Common myeloid progenitor, CD34-positive (primary cell): ENCODE measurements at regions not wholly inside any gene's neighbourhood (a gene's known extent, or its start where the extent isn't known, plus 50 kb on each side); places are given as distances from the start of the nearest gene placed in this dataset.

ENCODE experiments used
- CTCF ChIA-PET: fragments of 350-600 bp; sonication (Branson Sonifier 250); formaldehyde crosslinking; loops from one replicate; lab custom pipeline; 2021; ENCODE audit warnings: antibody characterized with exemption; lab: Charles Lee
- POLR2A ChIA-PET: fragments of 350-600 bp; sonication (Branson Sonifier 250); formaldehyde crosslinking; loops from one replicate; lab custom pipeline; 2021; ENCODE audit warnings: antibody characterized with exemption; lab: Charles Lee
- DNase-seq, 3 donors: peaks; one replicate each; pipeline versions ENCODE4 v3.0.0 to v3.0.0-alpha.2; 2013
- H3K27ac ChIP-seq, 2 experiments: 1 replicate in 1 of 2; 2 replicates in 1 of 2; pipeline ENCODE4 v1.7.0; 2013; ENCODE audit warnings: inconsistent platforms in 2 of 2, low read length in 2 of 2, mild to moderate bottlenecking in 2 of 2, low read depth in 1 of 2, moderate library complexity in 1 of 2; ENCODE audit not compliant: severe bottlenecking in 2 of 2, insufficient read depth in 1 of 2, poor library complexity in 1 of 2
- H3K27me3 ChIP-seq, 5 experiments: replicated peaks in 2 of 5; 1 replicate in 3 of 5; 2 replicates in 2 of 5; pipeline versions ENCODE4 v1.6.1 to v1.7.0; 2013; ENCODE audit warnings: low read length in 4 of 5, mild to moderate bottlenecking in 2 of 5, moderate library complexity in 2 of 5, inconsistent platforms in 1 of 5; ENCODE audit not compliant: insufficient read depth in 5 of 5, control insufficient read depth in 4 of 5
- H3K36me3 ChIP-seq, 4 experiments: 1 replicate in 2 of 4; 2 replicates in 2 of 4; pipeline versions ENCODE4 v1.6.1 to v1.7.0; 2013; ENCODE audit warnings: low read length in 3 of 4, control low read depth in 1 of 4, mild to moderate bottlenecking in 1 of 4; ENCODE audit not compliant: control insufficient read depth in 4 of 4, insufficient read depth in 4 of 4
- H3K4me1 ChIP-seq, 4 experiments: 1 replicate in 3 of 4; 2 replicates in 1 of 4; pipeline versions ENCODE4 v1.6.1 to v1.7.1; 2013; ENCODE audit warnings: low read length in 3 of 4, mild to moderate bottlenecking in 3 of 4, control low read depth in 1 of 4, inconsistent platforms in 1 of 4, moderate library complexity in 1 of 4; ENCODE audit not compliant: control insufficient read depth in 4 of 4, insufficient read depth in 4 of 4; ENCODE audit errors: control extremely low read depth in 1 of 4
- H3K4me3 ChIP-seq, 7 experiments: 1 replicate in 4 of 7; 2 replicates in 3 of 7; pipeline versions ENCODE4 v1.5.1 to v1.7.0; 2013; ENCODE audit warnings: mild to moderate bottlenecking in 7 of 7, low read length in 6 of 7, moderate library complexity in 6 of 7, inconsistent platforms in 2 of 7, low read depth in 2 of 7, control low read depth in 1 of 7; ENCODE audit not compliant: insufficient read depth in 4 of 7, control insufficient read depth in 1 of 7; ENCODE audit errors: extremely low read depth in 1 of 7
- H3K9me3 ChIP-seq, 5 experiments: 1 replicate in 4 of 5; 2 replicates in 1 of 5; pipeline versions ENCODE4 v1.6.1 to v1.7.1; 2013; ENCODE audit warnings: low read length in 4 of 5, mild to moderate bottlenecking in 2 of 5, inconsistent platforms in 1 of 5, low read depth in 1 of 5, moderate library complexity in 1 of 5; ENCODE audit not compliant: control insufficient read depth in 4 of 5, insufficient read depth in 2 of 5; ENCODE audit errors: control extremely low read depth in 1 of 5
- WGBS: methylation state at CpG from one replicate; pipeline ENCODE4 v1.1.5; 2013; ENCODE audit not compliant: insufficient coverage; 5-methylcytosine and 5-hydroxymethylcytosine counted together

- Histone ChIP-seq H3K4me3 (no peak overlapping the region), H3K4me1 (no peaks in the 10 kb centered on the region), H3K27me3 (peaks cover 0 to 3% (median 0%) of the 10 kb centered on the region in 5 experiments), H3K27ac (no peak overlapping the region), H3K36me3 (no peaks in the 10 kb centered on the region), H3K9me3 (no peaks in the 10 kb centered on the region)
- no peak for DNase-seq
- POLR2A ChIA-PET: no interaction called here
- 100% methylated on average over 1 of the region's 2 CpGs for WGBS
- CTCF ChIA-PET: no interaction called here
Measured at GRCh38 chr1:62978741-62979140, 194.8 kb downstream of the ATG4C start.

- WGBS: 100% methylated on average over 1 of the region's 5 CpGs
- DNase-seq: no peak
- H3K27me3 ChIP-seq: no peaks in the 10 kb centered on the region
- H3K27ac ChIP-seq: no peak overlapping the region
- no peaks in the 10 kb centered on the region for H3K9me3 ChIP-seq
- CTCF ChIA-PET: interaction anchor here (0.5 kb wide), 1 partner anchor 39 kb away, joined by 3 read pairs; no protein-coding TSS in a partner anchor
- POLR2A ChIA-PET: no interaction called here
- H3K36me3 ChIP-seq: no peaks in the 10 kb centered on the region
- H3K4me3 ChIP-seq: no peak overlapping the region
- no peaks in the 10 kb centered on the region for H3K4me1 ChIP-seq
Measured at GRCh38 chr1:62981434-62981833, 197.5 kb downstream of the ATG4C start.

GRCh38 chr1:62988867-62989266 lies 204.9 kb downstream of the ATG4C start:
- WGBS: 81% methylated on average over 3 of the region's 5 CpGs

GRCh38 chr1:62989497-62989896 lies 205.6 kb downstream of the ATG4C start:
- Histone ChIP-seq H3K9me3 (no peaks in the 10 kb centered on the region), H3K27ac (no peak overlapping the region), H3K27me3 (peaks cover 0 to 4% (median 0%) of the 10 kb centered on the region in 5 experiments), H3K36me3 (no peaks in the 10 kb centered on the region), H3K4me3 (no peak overlapping the region), H3K4me1 (no peaks in the 10 kb centered on the region)
- no peak for DNase-seq
- ChIA-PET POLR2A (no interaction called here), CTCF (no interaction called here)
- WGBS: 100% methylated on average over 1 of the region's 5 CpGs

More at GRCh38 chr1:62988867-62989266, 204.9 kb downstream of the ATG4C start:
- ChIA-PET CTCF (no interaction called here), POLR2A (no interaction called here)
- no peak overlapping the region for H3K4me3 ChIP-seq
- no peaks in the 10 kb centered on the region for H3K9me3 ChIP-seq
- H3K27ac ChIP-seq: no peak overlapping the region
- peaks cover 0 to 4% (median 0%) of the 10 kb centered on the region in 5 experiments for H3K27me3 ChIP-seq
- no peak for DNase-seq
- H3K4me1 ChIP-seq: no peaks in the 10 kb centered on the region
- no peaks in the 10 kb centered on the region for H3K36me3 ChIP-seq

GRCh38 chr1:62991152-62991551 lies 207.2 kb downstream of the ATG4C start:
- no peak for DNase-seq
- Histone ChIP-seq H3K27me3 (peaks cover 0 to 6% (median 0%) of the 10 kb centered on the region in 5 experiments), H3K9me3 (no peaks in the 10 kb centered on the region), H3K27ac (no peak overlapping the region), H3K36me3 (no peaks in the 10 kb centered on the region), H3K4me3 (no peak overlapping the region), H3K4me1 (no peaks in the 10 kb centered on the region)
- CTCF ChIA-PET: no interaction called here
- 92% methylated on average over 3 of the region's 3 CpGs for WGBS
- POLR2A ChIA-PET: no interaction called here

GRCh38 chr1:62993844-62994243 lies 209.9 kb downstream of the ATG4C start:
- no peaks in the 10 kb centered on the region for H3K9me3 ChIP-seq
- no peaks in the 10 kb centered on the region for H3K36me3 ChIP-seq
- no peak overlapping the region for H3K27ac ChIP-seq
- ChIA-PET CTCF (interaction anchor here (0.6 kb wide), 1 partner anchor 165 kb away, joined by 3 read pairs; no protein-coding TSS in a partner anchor), POLR2A (interaction anchor here (0.7 kb wide), 1 partner anchor 62 kb away, joined by 9 read pairs; no protein-coding TSS in a partner anchor)
- peaks cover 0 to 6% (median 2%) of the 10 kb centered on the region in 5 experiments for H3K27me3 ChIP-seq
- no peak for DNase-seq
- H3K4me1 ChIP-seq: no peaks in the 10 kb centered on the region
- no peak overlapping the region for H3K4me3 ChIP-seq
- WGBS: 0% methylated on average over 1 of the region's 5 CpGs

GRCh38 chr1:62995173-62995572 lies 211.2 kb downstream of the ATG4C start:
- H3K27ac ChIP-seq: no peak overlapping the region
- ChIA-PET POLR2A (no interaction called here), CTCF (no interaction called here)
- H3K36me3 ChIP-seq: no peaks in the 10 kb centered on the region
- no peak overlapping the region for H3K4me3 ChIP-seq
- H3K27me3 ChIP-seq: peaks cover 2 to 8% (median 4%) of the 10 kb centered on the region in 5 experiments
- DNase-seq: no peak
- H3K4me1 ChIP-seq: no peaks in the 10 kb centered on the region
- H3K9me3 ChIP-seq: no peaks in the 10 kb centered on the region
- 100% methylated on average over 2 of the region's 4 CpGs for WGBS
